PC-9 (cell line): ENCODE measurements at regions not wholly inside any gene's neighbourhood (a gene's known extent, or its start where the extent isn't known, plus 50 kb on each side); places are given as distances from the start of the nearest gene placed in this dataset.

Experiments used
- BruUV-seq: library from RNA; stranded (reverse); fragments of 400-500 nt; replicated peaks from 2 replicates; lab custom pipeline; 2021; lab: Mats Ljungman, UMichigan
- CTCF ChIA-PET: fragments of 300-600 bp; sonication (Branson Sonifier 250); formaldehyde crosslinking; loops from one replicate; lab custom pipeline; 2022; ENCODE audit warnings: antibody characterized with exemption; lab: Charles Lee
- POLR2A ChIA-PET: fragments of 300-600 bp; sonication (Branson Sonifier 250); formaldehyde crosslinking; loops from one replicate; lab custom pipeline; 2022; ENCODE audit warnings: antibody characterized with exemption; ENCODE audit not compliant: unreplicated experiment; lab: Charles Lee
- DNase-seq, 2 experiments: peaks; one replicate each; pipeline versions ENCODE4 v3.0.0 to v3.0.0-alpha.2; 2015 to 2022; ENCODE audit warnings: mixed read lengths in 1 of 2
- H2AFZ ChIP-seq: fragments of 200-600 bp; sonication (generic); 2 replicates; pipeline ENCODE4 v1.8.1; 2017; ENCODE audit warnings: antibody characterized with exemption
- H3F3A ChIP-seq: fragments of 200-600 bp; sonication (generic); 2 replicates; pipeline ENCODE4 v1.8.1; 2017; ENCODE audit warnings: antibody characterized with exemption, mild to moderate bottlenecking, low read depth; ENCODE audit not compliant: insufficient read depth
- H3K27ac ChIP-seq: fragments of 200-600 bp; sonication (generic); 2 replicates; pipeline ENCODE4 v1.6.1; 2016; ENCODE audit warnings: mixed run types
- H3K27me3 ChIP-seq: fragments of 200-600 bp; sonication (generic); 2 replicates; pipeline ENCODE4 v1.6.1; 2016; ENCODE audit warnings: low read depth, mixed run types; ENCODE audit not compliant: insufficient read depth
- H3K36me3 ChIP-seq: fragments of 200-600 bp; sonication (generic); 2 replicates; pipeline ENCODE4 v1.6.1; 2016; ENCODE audit warnings: low read depth, mixed run types
- H3K4me1 ChIP-seq: fragments of 200-600 bp; sonication (generic); replicated peaks from 2 replicates; pipeline ENCODE4 v1.6.1; 2016; ENCODE audit warnings: mixed run types; ENCODE audit not compliant: insufficient read depth
- H3K4me2 ChIP-seq: fragments of 200-600 bp; sonication (generic); 2 replicates; pipeline ENCODE4 v1.6.1; 2017; ENCODE audit warnings: mixed run types
- H3K4me3 ChIP-seq: fragments of 200-600 bp; sonication (generic); 2 replicates; pipeline ENCODE4 v1.6.1; 2016; ENCODE audit warnings: mixed run types
- H3K79me2 ChIP-seq: fragments of 200-600 bp; sonication (generic); 2 replicates; pipeline ENCODE4 v1.6.1; 2017; ENCODE audit warnings: low read depth, mixed run types
- H3K9me2 ChIP-seq: fragments of 200-600 bp; sonication (generic); 2 replicates; pipeline ENCODE4 v1.8.1; 2017; ENCODE audit warnings: mild to moderate bottlenecking; ENCODE audit not compliant: insufficient read depth
- H3K9me3 ChIP-seq: fragments of 200-600 bp; sonication (generic); 2 replicates; pipeline ENCODE4 v1.8.1; 2016; ENCODE audit warnings: low read depth; ENCODE audit not compliant: insufficient read depth
- H4K20me1 ChIP-seq: fragments of 200-600 bp; sonication (generic); 2 replicates; pipeline ENCODE4 v1.8.1; 2017; ENCODE audit not compliant: insufficient read depth
- EZH2 ChIP-seq: fragments of 200-600 bp; sonication (generic); IDR thresholded peaks from 2 replicates; pipeline ENCODE4 v1.8.0; 2017; ENCODE audit warnings: antibody characterized with exemption, low read depth
- intact Hi-C: fragments of 100-400 bp; cut with micrococcal nuclease; formaldehyde crosslinking; loops from one replicate; pipeline ENCODE4 v1.10.0; 2022; ENCODE audit not compliant: unreplicated experiment
- TF ChIP-seq, protein P1 (sequence below): fragments of 200-600 bp; sonication (generic); conservative IDR thresholded peaks from 2 replicates; pipeline ENCODE4 v1.6.1; 2017; ENCODE audit warnings: mixed run types, antibody characterized with exemption, mild to moderate bottlenecking, moderate library complexity

DNA sequence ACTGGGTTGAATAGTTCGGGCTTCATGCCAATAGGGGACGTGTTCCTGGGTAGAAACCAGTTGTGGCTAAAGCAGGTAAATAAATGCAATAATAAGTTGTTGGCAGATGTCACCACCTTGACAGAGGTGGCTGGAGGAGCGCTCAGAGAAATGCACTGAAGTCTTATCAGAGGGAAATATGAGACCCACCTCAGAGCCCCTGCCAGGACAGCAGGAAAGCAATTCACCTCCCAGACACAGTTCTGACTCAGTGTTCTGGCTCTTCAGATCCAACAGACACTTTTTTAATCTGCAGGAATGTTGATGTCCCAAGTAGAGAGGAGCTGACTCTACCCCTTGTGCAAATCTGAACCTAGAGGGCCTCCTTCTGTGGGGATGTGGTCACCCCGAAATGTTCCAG is 687.1 kb upstream of the FBXO33 start:
- POLR2A ChIA-PET, result no interaction called here
- BruUV-seq, result no TSS peak
- DNase-seq, result no peak
- Histone ChIP-seq H3K4me3 (no peak overlapping the region), H2AFZ (no peak overlapping the region), H3K27ac (no peak overlapping the region), H3K36me3 (no peaks in the 10 kb centered on the region), H3K4me2 (no peak overlapping the region), H3K9me2 (no peaks in the 10 kb centered on the region), H3K4me1 (no peaks in the 10 kb centered on the region), H3K9me3 (no peaks in the 10 kb centered on the region), H3K79me2 (no peaks in the 10 kb centered on the region), H4K20me1 (no peaks in the 10 kb centered on the region), H3K27me3 (no peaks in the 10 kb centered on the region), H3F3A (no peaks in the 10 kb centered on the region)
- intact Hi-C loops, result no loop called here
- CTCF ChIA-PET, result no interaction called here
- no peak for TF ChIP-seq EZH2
- TF ChIP-seq, protein P1, sequence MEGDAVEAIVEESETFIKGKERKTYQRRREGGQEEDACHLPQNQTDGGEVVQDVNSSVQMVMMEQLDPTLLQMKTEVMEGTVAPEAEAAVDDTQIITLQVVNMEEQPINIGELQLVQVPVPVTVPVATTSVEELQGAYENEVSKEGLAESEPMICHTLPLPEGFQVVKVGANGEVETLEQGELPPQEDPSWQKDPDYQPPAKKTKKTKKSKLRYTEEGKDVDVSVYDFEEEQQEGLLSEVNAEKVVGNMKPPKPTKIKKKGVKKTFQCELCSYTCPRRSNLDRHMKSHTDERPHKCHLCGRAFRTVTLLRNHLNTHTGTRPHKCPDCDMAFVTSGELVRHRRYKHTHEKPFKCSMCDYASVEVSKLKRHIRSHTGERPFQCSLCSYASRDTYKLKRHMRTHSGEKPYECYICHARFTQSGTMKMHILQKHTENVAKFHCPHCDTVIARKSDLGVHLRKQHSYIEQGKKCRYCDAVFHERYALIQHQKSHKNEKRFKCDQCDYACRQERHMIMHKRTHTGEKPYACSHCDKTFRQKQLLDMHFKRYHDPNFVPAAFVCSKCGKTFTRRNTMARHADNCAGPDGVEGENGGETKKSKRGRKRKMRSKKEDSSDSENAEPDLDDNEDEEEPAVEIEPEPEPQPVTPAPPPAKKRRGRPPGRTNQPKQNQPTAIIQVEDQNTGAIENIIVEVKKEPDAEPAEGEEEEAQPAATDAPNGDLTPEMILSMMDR, result no peak

DNA sequence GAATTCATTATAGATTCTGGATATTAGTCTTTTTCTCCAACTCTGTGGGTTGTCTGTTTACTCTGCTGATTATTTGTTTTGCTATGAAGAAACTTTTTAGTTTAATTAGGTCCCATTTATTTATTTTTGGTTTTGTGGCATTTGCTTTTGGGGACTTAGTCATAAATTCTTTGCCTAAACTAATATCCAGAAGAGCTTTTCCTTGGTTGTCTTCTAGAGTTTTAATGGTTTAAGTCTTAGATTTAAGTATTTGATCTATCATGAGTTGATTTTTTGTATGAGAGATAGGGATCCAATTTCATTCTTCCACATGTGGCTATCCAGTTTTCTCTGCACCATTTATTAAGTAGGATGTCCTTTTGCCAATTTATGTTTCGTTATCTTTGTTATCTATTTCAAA is 683.4 kb upstream of the FBXO33 start:
- no peaks in the 10 kb centered on the region for H3K9me2 ChIP-seq
- intact Hi-C loops, result no loop called here
- no peaks in the 10 kb centered on the region for H4K20me1 ChIP-seq
- no peak overlapping the region for H3K27ac ChIP-seq
- TF ChIP-seq EZH2, result no peak
- TF ChIP-seq, protein P1, result no peak
- no peaks in the 10 kb centered on the region for H3K79me2 ChIP-seq
- H3K9me3 ChIP-seq, result no peaks in the 10 kb centered on the region
- no peak for DNase-seq
- H3K27me3 ChIP-seq, result no peaks in the 10 kb centered on the region
- H3K4me3 ChIP-seq, result no peak overlapping the region
- H3K36me3 ChIP-seq, result no peaks in the 10 kb centered on the region
- no peaks in the 10 kb centered on the region for H3K4me1 ChIP-seq
- no peak overlapping the region for H2AFZ ChIP-seq
- CTCF ChIA-PET, result no interaction called here
- BruUV-seq, result no TSS peak
- H3K4me2 ChIP-seq, result no peak overlapping the region
- POLR2A ChIA-PET, result no interaction called here
- H3F3A ChIP-seq, result no peaks in the 10 kb centered on the region

DNA sequence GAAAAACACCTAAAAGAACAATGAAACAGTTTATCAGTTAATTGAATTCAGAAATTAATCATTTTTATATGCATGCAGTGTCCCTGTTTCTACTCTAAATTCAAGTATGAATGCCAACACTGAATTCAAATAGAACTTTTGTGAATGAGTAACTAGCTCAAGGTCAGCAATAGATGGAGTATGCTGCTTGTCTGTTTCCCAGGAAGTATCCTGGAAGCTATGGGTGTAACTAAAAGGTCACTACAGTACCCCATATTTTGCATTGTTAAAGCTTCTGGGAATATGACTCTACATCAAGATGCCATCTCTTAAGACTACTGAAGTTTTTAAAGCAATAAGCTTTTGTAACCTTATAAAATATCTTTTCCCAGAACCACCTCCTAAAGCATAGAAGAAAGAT is 681.4 kb upstream of the FBXO33 start:
- Histone ChIP-seq H3K27me3 (no peaks in the 10 kb centered on the region), H2AFZ (no peak overlapping the region), H4K20me1 (no peaks in the 10 kb centered on the region), H3K4me3 (no peak overlapping the region), H3K27ac (no peak overlapping the region), H3K79me2 (no peaks in the 10 kb centered on the region), H3K4me2 (no peak overlapping the region), H3F3A (no peaks in the 10 kb centered on the region), H3K36me3 (no peaks in the 10 kb centered on the region), H3K9me2 (no peaks in the 10 kb centered on the region), H3K4me1 (no peaks in the 10 kb centered on the region), H3K9me3 (no peaks in the 10 kb centered on the region)
- TF ChIP-seq, protein P1, result no peak
- no peak for TF ChIP-seq EZH2
- ChIA-PET CTCF (no interaction called here), POLR2A (no interaction called here)
- DNase-seq, result no peak
- intact Hi-C loops, result no loop called here
- BruUV-seq, result no TSS peak
